Stimulated activated CD8-positive, alpha-beta memory T cell treated with anti-CD3 and anti-CD28 coated beads, Interleukin-7, amount 100 ng/mL, for 24 hours (primary cell): ENCODE measurements at regions not wholly inside any gene's neighbourhood (a gene's known extent, or its start where the extent isn't known, plus 50 kb on each side); places are given as distances from the start of the nearest gene placed in this dataset.

Experiments used
- DNase-seq: peaks from one replicate; pipeline ENCODE4 v3.0.0-alpha.2; 2020; ENCODE audit warnings: low read depth

- DNase-seq, result no peak
Measured at GRCh38 chr21:35367553-35367952, 318.5 kb upstream of the RUNX1 start.

GRCh38 chr21:35366394-35367080, 317.4 kb upstream of the RUNX1 start:
- DNase-seq, result no peak

- no peak for DNase-seq
Measured at GRCh38 chr21:35363458-35363857, 314.4 kb upstream of the RUNX1 start.

DNA sequence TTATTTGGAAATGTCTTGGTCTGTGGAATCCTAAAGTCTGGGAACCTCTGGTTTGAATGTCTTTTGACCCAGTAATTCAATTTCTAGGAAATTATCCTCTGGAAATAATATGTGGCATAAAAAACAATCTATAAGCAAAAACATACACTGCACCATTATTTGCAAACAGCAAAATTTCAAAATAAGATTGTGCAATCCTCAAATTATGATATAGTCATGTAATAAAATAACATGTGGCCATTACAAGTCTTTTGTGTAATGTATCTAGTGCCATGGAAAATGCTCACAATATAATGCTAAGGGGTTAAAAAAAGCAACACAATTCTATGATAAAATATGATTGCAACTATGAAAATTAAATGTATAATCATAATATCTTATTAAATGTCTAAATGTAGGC, 312.9 kb upstream of the RUNX1 start:
- DNase-seq, result no peak

- DNase-seq, result no peak
Measured at GRCh38 chr21:35360870-35361570, 311.9 kb upstream of the RUNX1 start.

DNA sequence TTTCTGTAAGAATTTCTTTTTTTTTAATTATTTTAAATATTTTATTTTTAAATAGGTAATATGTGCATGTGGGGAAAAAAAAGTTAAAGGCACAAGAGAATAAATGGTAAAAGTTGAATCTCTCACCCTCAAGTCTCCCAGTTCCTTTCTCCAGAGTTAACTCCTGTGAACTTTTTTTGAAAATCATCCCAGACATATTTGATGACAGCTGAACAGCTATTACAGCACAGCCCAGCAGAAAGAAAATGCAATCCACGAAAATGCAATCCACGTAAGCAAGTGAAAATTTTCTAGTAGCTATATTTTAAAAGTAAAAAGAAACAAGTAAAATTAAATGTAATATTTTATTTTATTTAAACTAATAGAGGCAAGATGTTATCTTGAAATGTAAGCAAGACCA, 310.0 kb upstream of the RUNX1 start:
- no peak for DNase-seq

GRCh38 chr21:35358008-35358407, 308.9 kb upstream of the RUNX1 start:
- DNase-seq, result no peak

DNA sequence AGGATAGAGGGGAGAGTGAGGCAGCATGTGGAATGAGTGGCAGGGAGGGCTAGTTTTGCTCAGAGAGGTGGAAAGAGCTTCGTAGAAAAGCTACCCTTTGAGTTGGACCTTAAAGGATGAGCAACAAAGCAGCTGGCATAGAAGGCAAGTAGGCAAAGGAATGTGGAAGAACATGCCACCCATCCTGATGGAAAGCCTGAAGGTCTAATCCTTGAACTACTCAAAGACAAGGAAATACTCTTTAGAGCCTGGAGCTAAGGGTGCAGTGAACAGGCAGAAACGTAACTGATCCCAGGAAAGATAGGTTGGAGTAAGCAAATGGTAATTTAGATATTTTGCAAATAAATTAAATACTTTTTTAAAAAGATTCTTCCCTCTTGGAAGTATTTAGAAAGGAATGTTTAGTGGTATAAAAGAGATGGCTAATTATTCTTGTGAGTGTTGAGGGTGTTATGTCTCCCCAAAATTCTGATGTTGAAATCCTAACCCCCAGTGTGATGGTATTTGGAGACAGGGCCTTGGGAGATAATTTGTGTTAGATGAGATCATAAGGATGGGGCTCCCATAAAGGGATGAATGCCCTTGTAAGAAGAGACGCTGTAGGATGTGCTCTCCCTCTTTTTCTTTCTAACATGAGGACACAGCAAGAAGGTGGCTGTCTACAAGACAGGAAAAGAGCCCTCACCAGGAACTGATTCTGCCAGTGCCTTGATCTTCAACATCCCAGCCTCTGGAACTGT, 308.1 kb upstream of the RUNX1 start:
- DNase-seq, result no peak

- DNase-seq, result no peak
Measured at GRCh38 chr21:35354078-35354477, 305.0 kb upstream of the RUNX1 start.

- no peak for DNase-seq
Measured at GRCh38 chr21:35352793-35353192, 303.7 kb upstream of the RUNX1 start.

DNA sequence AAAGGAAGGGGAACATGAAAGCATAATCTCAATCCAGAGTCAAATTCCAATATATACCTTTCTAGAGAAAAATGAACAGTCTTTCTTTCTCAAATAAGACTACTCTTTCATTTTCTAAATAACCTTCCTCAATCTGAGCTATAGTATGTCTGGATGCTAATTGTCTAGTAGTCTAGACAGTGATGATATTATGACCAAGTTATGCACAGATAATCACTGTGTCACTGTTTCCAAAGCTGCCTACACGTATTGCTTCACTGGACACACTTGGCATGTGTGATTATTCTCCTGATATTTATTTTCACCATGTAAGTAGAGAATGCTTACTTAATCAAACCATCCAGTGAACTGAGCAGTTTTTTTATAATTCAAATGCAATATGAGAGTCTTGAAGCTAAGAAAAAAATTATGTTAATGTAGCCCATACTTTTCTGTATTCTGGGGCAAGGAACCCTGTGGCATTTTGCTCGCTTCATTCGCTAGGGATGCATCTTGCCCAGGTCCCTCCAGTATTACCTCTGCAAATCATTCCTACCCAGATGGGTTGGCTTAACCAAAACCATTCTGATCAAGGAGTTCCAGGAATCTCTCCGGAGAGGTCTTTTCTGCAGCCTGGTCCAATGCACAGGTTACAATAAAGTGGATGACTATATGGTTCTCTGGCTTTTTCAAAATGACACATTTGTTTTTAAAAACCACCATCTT, 303.1 kb upstream of the RUNX1 start:
- DNase-seq, result no peak

GRCh38 chr21:35351434-35351833, 302.3 kb upstream of the RUNX1 start:
- no peak for DNase-seq

DNA sequence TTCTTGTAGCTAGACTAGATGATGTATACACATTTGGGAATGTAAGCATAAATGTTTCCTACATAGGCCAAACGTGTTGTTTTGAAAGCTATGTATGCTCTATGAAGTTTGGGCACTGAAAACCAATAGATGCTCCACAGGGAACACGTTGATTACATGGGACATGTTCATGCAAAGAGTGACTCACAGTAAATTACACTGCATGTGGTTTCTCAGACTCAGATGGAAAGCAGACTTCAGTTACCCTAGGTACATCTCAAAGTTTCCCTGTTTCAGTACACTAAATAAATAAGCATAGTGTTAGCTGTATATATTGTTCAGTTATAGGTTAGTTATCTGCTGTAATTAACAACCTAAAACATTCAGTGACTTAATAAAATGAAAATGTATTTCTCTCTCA, 301.9 kb upstream of the RUNX1 start:
- DNase-seq, result no peak

GRCh38 chr21:35349376-35350080, 300.4 kb upstream of the RUNX1 start:
- DNase-seq, result no peak

DNA sequence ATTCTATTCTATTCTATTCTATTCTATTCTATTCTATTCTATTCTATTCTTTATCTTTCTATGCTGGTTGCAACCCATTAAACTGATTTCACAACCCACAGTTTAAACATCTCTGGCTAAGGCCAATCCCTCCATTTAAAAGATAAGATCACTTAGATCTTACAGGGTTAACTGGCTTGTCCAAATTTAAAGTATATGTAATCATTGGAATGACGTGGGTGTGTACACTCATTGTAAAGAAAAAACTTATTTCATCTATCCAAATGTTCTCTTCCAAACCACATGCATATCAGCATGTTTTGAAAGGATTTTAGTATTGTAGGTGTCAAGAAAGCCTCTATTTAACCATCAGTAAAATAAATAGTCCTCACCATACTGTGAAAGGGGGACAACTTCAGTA, 299.6 kb upstream of the RUNX1 start:
- DNase-seq, result no peak

- no peak for DNase-seq
Measured at GRCh38 chr21:35346697-35347096, 297.6 kb upstream of the RUNX1 start.

- DNase-seq, result no peak
Measured at GRCh38 chr21:35345954-35346353, 296.9 kb upstream of the RUNX1 start.

GRCh38 chr21:35344582-35344981, 295.5 kb upstream of the RUNX1 start:
- no peak for DNase-seq

DNA sequence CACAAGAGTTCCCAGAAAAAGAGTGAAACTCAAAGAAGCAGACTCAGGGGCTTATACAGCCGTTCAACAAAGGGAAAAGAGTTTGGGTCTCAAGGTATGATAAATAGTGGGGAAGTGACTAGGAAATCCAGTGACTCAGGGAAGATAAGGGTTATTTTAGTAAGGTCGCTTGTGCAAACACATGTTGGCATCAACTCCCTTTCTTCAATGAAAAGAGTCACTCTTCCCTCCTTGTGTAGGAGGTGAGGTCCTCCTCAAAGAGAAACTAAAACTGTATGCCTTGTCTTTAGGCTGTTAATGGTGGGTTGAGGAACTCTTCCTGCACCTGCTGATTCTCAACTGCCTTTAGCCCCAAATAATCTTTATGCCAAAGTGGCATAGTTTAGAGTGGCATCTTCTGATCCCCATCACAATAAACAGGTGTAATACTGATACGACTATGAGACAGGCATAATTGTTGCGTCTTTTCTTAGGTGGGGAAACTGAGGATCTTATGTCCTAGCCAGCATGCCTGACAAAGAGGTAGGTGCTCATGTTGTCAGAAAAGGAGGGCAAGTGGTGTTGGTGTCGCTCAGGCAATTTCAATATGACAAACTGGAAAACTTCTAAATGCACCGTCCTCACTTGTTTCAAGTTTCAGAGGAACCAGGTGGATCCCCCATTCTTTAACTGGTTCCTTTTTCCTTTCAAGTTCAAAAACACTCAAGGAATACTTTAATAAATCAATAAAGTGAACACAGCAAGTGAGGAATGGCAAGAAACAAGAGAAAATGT, 294.1 kb upstream of the RUNX1 start:
- DNase-seq, result no peak

DNA sequence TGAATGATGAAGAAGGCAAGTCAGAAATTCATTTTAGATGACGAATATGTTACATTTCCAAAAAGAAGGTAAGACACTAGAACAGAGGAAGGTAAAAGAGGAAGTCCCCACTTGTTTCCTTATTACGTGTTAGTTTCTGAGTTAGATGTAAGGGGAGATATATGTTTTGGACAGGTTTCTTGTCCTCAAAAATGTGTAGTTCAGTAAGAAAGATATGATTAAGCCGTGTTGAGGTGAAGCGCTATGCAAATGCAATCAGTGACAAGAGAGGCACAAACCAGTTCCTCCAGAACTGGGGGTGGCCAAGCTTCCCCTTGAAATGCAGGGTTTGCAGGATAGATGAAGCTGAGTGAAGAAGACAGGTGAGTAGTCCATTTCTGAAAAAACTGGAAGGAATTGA, 293.3 kb upstream of the RUNX1 start:
- DNase-seq, result no peak

DNA sequence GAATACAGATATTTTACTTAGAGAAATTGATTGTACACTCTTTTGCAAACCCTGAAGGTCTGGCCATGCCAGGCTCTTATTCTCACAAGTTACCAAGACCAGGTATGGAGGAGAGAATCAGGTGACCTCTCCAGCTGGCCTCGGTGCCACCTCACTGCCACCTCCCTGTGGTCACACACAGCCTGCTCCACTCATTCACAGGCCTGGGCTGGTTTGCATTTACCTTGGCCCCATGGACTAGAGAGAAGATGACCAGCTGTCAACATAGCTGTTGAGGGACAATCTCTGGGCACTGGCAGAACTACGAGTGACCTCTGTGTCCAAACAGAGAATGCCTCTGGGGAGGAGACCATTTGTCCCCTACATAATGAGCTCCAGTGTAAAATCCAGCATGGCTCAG, 291.2 kb upstream of the RUNX1 start:
- DNase-seq, result no peak
